NOMO-1 treated with DMSO at 0.1 percent for 48 hours (cell line): ENCODE measurements at regions not wholly inside any gene's neighbourhood (a gene's known extent, or its start where the extent isn't known, plus 50 kb on each side); places are given as distances from the start of the nearest gene placed in this dataset.

Experiments used
- DNase-seq: peaks from one replicate; lab custom pipeline; 2025; ENCODE audit not compliant: unreplicated experiment; lab: John Stamatoyannopoulos, UW

DNA sequence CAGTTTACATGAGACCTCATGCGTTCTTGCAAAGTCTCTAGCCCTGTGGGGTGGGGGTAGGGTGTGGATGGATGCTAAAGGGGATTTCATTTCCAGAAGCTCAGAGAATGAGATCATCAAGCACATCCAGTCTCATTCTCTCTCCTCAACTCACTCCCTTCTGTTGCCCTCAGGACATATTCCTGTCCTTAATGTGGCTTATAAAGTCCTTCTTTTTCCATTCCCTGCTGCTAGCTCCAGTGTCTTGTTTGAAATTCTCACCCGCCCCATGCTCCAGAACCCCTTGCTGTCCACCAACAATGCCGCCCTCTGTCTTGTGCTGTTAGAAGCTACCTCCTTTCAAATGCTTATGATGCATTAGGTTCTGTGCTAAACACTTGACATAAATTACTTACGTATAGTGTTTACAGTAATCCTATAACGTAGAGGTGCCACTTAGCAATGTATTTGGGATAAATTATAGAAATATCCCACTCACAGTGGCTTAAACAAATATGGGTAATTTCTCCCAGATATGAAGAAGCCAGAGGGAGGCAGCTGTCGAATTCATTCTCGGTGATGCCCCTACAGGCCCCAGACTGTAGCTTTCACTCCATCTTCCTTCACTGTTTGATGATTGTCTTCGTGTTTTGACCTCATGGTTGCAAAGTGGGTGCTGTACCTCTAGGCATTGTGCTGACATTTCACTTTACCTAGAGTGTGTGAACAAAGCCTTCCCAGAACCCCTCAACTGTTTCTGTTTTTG, 273.1 kb upstream of the TBL1XR1 start:
- DNase-seq: no peak

- DNase-seq: no peak
Observed at GRCh38 chr3:177471733-177472480, 274.6 kb upstream of the TBL1XR1 start.

DNA sequence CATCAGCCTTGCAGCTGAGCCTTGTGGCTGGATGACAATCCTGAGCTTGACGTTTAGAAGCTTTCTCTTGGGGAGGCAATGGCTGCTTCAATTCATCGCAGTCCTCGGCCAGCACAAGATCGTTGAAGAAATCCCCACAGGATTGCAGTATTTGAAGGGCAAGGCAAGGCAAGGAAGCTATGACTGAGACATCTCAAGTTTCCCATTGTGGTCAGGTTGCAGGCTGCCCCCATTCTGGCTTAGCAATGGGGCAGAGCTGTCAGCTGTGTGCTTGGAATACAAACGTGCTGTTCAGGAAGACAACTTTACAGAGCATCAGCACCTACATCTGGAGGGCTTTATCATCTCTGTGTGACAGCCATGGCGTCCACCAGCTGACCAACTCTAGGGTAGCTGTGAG, 275.9 kb upstream of the TBL1XR1 start:
- no peak for DNase-seq

- DNase-seq: no peak
Observed at GRCh38 chr3:177473903-177474302, 276.6 kb upstream of the TBL1XR1 start.

- no peak for DNase-seq
Observed at GRCh38 chr3:177474652-177475355, 277.5 kb upstream of the TBL1XR1 start.

GRCh38 chr3:177475356-177475665, 278.0 kb upstream of the TBL1XR1 start:
- DNase-seq: no peak

GRCh38 chr3:177476495-177476894, 279.2 kb upstream of the TBL1XR1 start:
- DNase-seq: no peak

DNA sequence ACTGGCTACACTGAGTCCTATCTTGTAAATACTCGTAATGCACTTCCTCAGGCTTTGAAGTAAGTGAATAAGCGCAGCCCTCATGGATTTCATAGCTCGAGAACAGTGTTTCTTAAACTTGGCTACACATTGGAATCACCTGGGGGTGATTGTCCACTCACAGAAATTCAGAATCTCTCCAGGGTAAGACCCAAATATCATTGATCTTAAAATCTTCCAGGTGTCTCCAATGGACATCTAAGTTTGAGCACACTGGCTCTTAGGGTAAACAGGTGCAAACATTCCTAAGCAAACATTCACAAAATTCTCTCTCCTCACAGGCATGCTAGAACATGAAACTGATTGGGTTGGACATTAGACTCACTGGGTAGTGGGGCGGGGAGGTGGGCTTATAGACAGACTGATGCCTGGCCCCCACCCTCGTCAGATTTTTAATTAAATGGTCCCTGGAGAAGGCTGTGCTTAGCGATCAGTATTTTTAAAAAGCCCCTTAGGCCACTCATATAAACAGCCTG, 279.7 kb upstream of the TBL1XR1 start:
- no peak for DNase-seq

GRCh38 chr3:177478170-177478867, 281.0 kb upstream of the TBL1XR1 start:
- no peak for DNase-seq

- DNase-seq: no peak
Observed at GRCh38 chr3:177479630-177480029, 282.3 kb upstream of the TBL1XR1 start.

DNA sequence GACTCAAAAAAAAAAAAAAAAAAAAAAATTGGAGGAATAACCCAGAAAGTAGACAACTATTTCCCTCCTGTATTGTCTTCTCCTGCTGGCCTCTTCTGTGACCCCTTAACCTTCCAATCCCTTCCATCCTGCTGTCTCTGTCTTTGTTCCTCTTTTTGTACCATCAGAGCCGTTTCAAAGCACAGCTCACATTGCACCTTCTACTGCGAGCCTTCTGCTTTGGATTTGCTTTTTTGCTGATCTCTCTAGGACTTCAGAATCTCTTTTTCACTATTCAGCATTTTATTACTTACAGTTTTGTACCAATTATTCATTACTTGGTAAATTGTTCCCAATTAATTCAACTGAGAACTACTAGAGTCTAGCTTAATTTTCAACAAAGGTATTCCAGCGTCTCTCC, 284.0 kb upstream of the TBL1XR1 start:
- DNase-seq: peak; percentile 68

DNA sequence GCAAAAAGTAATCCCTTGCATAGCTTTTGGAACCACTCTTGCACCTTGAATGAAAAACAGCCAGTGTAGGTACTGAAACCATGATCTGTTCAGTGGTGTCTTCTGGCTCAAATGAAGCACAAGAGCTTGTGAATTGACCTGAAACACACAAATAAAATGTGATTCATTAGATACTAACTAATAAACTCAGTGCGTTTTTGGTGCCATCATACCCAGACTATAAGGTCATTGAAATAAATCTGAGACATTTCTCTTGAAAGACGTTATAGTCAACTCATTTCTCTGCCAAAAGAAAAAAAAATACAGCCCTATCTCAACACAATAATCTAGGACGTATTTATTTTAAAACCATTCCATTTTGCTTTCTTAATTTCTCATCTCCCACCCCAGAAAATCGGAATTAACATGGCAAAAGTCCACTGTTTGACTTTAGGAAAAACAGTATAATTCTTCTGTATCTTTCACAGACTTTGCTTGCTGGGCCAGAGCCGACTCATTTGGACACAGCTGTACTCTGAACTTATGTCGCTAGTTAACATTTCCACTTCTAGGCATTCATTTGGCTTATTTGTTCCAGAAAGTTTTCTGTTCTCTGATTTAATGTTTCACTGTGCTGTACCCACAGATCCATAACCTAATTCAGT, 284.9 kb upstream of the TBL1XR1 start:
- no peak for DNase-seq

DNA sequence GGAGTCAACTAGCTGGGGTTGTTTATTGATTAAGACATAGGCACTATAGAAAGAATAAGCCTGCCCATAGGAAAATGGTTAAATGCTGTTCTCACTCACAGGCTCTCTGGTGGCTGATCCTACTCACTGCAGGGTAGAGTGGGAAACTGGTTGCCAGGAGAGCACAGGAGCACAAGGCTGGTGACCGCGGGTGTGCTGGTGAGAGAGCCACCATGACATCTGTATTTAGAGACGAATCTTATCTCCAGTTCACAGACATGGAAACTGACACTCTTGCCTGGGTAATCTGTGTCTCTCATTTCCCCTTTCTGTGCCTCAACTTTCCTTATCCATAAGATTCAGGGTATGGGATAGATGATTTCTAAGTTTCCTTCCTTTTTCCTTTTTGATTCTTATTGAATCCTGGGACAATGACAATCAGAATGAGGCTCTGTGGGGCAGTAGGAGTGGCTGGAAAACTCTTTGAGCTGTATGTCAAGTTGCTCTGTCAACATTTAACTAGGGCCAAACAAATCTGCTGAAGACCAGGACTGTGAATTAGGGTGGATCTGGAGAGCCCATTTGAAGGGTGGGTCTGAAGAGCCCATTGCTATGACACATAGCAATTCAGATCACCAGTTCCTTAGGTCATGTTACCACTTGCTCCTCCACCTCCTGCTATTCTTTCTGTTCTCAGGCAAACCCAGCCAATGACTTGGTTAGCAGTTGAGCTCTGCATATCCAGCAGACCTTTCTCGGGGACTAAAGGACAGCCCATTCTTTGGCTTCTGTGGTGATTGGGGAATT, 286.1 kb upstream of the TBL1XR1 start:
- DNase-seq: no peak

GRCh38 chr3:177484206-177484605, 286.9 kb upstream of the TBL1XR1 start:
- no peak for DNase-seq

- DNase-seq: no peak
Observed at GRCh38 chr3:177484926-177485325, 287.6 kb upstream of the TBL1XR1 start.

GRCh38 chr3:177487635-177488186, 290.4 kb upstream of the TBL1XR1 start:
- DNase-seq: no peak

DNA sequence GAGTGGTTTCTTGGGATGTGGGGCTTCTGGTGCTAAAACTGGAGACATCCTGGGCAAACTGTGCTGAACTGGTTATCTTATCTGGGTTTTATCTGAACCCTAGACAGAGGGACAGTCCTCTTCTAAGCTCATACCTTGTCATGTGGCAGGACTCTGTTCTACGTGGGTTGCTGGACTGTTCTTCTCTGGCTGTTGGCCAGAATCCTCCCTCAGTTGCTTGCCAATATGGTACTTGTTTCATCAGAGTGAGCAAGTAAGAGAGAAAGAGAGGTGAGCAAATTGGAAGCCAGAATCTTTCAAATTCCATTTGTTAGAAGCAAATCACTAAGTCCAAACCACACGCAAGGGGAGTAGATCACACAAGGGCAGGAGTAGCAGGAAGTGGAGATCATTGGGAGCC, 291.5 kb upstream of the TBL1XR1 start:
- no peak for DNase-seq

DNA sequence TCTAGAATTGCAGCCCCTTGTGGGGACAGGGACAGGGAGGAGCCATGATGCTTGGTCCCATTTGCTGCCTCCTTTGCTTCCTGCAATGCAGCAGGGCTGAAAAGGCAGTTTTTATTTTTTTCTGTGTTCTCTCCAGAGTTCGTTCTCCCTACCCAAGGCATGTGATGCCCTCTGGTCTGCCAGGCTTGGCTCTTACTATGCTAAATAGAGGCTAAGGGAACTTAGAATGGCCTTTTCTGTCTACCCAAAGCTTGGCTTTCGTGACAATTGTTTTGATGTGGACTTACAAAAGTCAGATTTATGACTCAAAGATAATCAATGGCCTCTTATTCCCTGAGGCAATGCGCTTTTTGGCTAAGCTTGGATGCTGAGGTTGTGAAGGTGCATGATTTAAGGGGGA, 293.3 kb upstream of the TBL1XR1 start:
- DNase-seq: no peak

- no peak for DNase-seq
Observed at GRCh38 chr3:177491296-177492032, 294.2 kb upstream of the TBL1XR1 start.
